HEK293 (cell line): ENCODE measurements at regions not wholly inside any gene's neighbourhood (a gene's known extent, or its start where the extent isn't known, plus 50 kb on each side); places are given as distances from the start of the nearest gene placed in this dataset.

ENCODE experiments used
- TCF7L2 ChIP-seq: IDR thresholded peaks from 2 replicates; pipeline ENCODE4 v1.6.1; 2011; ENCODE audit warnings: low read depth, mild to moderate bottlenecking, inconsistent platforms, low read length, moderate library complexity, borderline replicate concordance
- YY1 ChIP-seq: fragments of 450-650 bp; formaldehyde crosslinking; IDR thresholded peaks from 2 replicates; pipeline ENCODE4 v1.5.1; 2018; ENCODE audit warnings: missing biosample characterization, missing genetic modification characterization
- ZNF571 ChIP-seq: fragments of 450-650 bp; formaldehyde crosslinking; IDR thresholded peaks from 2 replicates; pipeline ENCODE4 v1.5.0; 2017; ENCODE audit warnings: missing biosample characterization, missing genetic modification characterization

DNA sequence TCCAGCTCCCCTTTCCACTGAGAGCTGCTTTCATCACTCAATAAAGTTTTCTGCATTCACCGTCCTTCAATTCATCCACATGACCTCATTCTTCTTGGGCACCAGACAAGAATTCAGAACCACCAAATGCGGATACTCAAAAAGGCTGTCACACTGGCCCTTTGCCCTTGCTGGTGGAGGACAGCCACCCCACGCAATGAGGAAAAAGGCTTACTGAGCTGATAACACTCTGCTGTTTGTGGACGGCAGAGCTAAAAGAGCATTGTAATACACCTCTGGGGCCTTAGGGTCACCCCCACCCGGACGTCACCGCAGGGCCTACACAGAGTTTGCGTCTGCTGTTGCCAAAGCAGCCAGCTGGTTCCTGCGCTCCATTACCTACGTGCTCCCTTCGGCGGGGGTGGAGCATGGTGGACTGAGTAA is 51.2 kb upstream of the ZNF608 start:
- no peak for TF ChIP-seq ZNF571 (tag by site-specific recombination)
- no peak for TF ChIP-seq TCF7L2
- no peak for TF ChIP-seq YY1
